ENCODE measurements at regions not wholly inside any gene's neighbourhood (a gene's known extent, or its start where the extent isn't known, plus 50 kb on each side); places are given as distances from the start of the nearest gene placed in this dataset.

DNA sequence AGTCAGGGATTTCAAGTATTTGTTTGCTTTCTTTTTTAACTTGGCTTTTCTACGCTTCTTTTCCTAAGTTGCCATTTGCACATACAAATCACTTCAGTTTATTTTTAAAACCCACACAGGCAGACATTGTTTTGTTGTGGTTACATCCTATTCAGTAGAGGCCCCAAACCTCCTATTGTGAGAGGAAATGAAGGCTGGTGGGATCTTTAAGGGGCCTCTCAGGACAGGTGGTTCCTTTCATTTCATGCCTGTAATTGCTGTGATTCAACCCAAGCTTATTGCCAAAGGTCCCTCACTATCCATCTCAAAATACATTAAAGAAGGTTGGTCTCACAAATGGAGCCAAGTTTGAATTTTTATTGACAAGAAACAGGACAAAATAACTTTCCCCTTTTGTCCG lies 257.1 kb downstream of the ADAMTS20 start:
- TF ChIP-seq CTCF (IDR thresholded peaks at IDR 0.05; ENCODE audit: insufficient read depth, missing control alignments): no peak
- FAIRE-seq (no peak), DNase-seq (ENCODE audit: insufficient read length, low spot score) (no peak)

DNA sequence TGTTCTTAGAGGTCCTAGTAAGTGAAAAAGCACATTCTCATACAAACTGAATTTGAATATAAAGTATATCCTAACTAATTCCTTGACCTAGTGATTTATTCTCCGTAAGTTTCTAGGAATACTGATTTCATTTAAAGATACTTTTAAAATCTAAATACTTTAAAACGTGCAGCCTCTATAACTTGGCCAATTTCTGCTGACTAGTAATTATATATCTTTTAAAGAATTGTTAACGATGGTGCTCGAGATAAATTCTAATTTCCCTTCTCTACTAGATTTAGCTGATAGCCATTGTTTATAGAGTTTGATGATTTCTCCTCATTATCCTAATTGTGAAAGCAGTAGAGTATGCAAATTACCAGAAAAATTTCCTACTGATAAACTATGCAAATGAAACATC lies 257.9 kb downstream of the ADAMTS20 start:
- no peak for FAIRE-seq
- no peak for TF ChIP-seq CTCF (IDR thresholded peaks at IDR 0.05; ENCODE audit: insufficient read depth, missing control alignments)

GRCh38 chr12:43293396-43293795 lies 258.6 kb downstream of the ADAMTS20 start:
- FAIRE-seq: no peak
- DNase-seq (ENCODE audit: insufficient read length, low spot score): no peak
- no peak for TF ChIP-seq CTCF (IDR thresholded peaks at IDR 0.05; ENCODE audit: insufficient read depth, missing control alignments)

More for the DNA sequence above, 257.9 kb downstream of the ADAMTS20 start:
- DNase-seq (ENCODE audit: insufficient read length, low spot score): no peak

DNA sequence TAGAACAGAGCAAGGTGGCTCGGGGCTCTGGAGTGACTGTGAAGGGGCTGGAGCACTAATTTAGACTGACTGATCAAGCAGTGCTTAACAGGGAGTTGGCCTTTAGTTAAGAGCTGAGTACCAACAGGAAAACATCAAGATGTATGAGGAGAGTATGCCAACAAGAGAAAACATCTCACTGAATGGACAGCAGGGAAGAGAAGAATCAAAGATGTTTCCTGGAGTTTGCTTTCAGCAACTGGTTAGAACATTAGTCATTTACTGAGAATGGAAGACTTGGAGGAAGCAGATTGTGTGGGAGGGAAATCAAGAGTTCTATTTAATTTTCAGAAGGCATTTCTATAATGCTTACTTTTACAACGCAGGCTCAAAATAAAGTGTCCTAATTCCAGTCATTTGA lies 259.3 kb downstream of the ADAMTS20 start:
- no peak for TF ChIP-seq CTCF (IDR thresholded peaks at IDR 0.05; ENCODE audit: insufficient read depth, missing control alignments)
- FAIRE-seq (no peak), DNase-seq (ENCODE audit: insufficient read length, low spot score) (no peak)

GRCh38 chr12:43291516-43291915 lies 260.5 kb downstream of the ADAMTS20 start:
- no peak for FAIRE-seq
- TF ChIP-seq CTCF (IDR thresholded peaks at IDR 0.05; ENCODE audit: insufficient read depth, missing control alignments): no peak
- no peak for DNase-seq (ENCODE audit: insufficient read length, low spot score)

- no peak for FAIRE-seq
- DNase-seq (ENCODE audit: insufficient read length, low spot score): no peak
- TF ChIP-seq CTCF (IDR thresholded peaks at IDR 0.05; ENCODE audit: insufficient read depth, missing control alignments): no peak
Measured at GRCh38 chr12:43290836-43291235, 261.2 kb downstream of the ADAMTS20 start.

DNA sequence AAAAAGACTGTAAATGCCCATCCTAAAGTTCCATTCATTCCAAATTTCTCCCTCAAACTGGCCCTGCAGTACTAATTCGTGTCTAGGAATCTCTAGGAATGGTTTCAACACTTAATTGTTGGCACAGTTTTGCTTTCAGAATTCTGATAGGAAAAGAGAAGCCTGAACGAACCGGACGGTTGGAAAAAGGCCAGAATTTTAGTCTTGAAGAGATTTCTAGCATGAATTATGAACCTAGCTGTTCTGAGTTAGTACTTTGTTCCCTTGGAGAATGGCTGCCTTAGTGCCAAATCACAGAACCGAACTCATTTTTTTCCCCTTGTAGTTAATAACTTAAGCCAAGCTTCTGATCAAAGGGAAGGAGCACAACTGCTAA lies 262.6 kb downstream of the ADAMTS20 start:
- no peak for TF ChIP-seq CTCF (IDR thresholded peaks at IDR 0.05; ENCODE audit: insufficient read depth, missing control alignments)
- DNase-seq (ENCODE audit: insufficient read length, low spot score) (no peak), FAIRE-seq (no peak)
